ENCODE measurements at regions not wholly inside any gene's neighbourhood (a gene's known extent, or its start where the extent isn't known, plus 50 kb on each side); places are given as distances from the start of the nearest gene placed in this dataset.

- DNase-seq (ENCODE audit: low spot score) = no peak
- Histone ChIP-seq H3K27me3 (ENCODE audit: control insufficient read depth in 4 of 4, insufficient read depth in 4 of 4, low read length in 3 of 4) (no peaks in the 10 kb centered on the region), H3K9ac (ENCODE audit: low read depth in 1 of 2, low read length in 2 of 2) (no peak overlapping the region), H3K4me1 (ENCODE audit: control insufficient read depth in 4 of 4, insufficient read depth in 4 of 4, low read length in 3 of 4) (no peaks in the 10 kb centered on the region), H3K9me3 (ENCODE audit: control insufficient read depth in 4 of 4, low read length in 3 of 4) (no peaks in the 10 kb centered on the region), H3K27ac (ENCODE audit: low read depth in 1 of 2, low read length in 2 of 2) (no peak overlapping the region), H3K36me3 (ENCODE audit: control insufficient read depth in 4 of 4, insufficient read depth in 3 of 4, low read depth in 1 of 4, low read length in 3 of 4) (no peaks in the 10 kb centered on the region), H3K4me3 (ENCODE audit: low read depth in 1 of 3, low read length in 3 of 3) (no peak overlapping the region)
- no peak for TF ChIP-seq REST (IDR thresholded peaks at IDR 0.05)
- no peak for TF ChIP-seq NR2F2 (IDR thresholded peaks at IDR 0.05)
- TF ChIP-seq HNF4A (conservative IDR thresholded peaks at IDR 0.05) = no peak
- TF ChIP-seq, protein P1, sequence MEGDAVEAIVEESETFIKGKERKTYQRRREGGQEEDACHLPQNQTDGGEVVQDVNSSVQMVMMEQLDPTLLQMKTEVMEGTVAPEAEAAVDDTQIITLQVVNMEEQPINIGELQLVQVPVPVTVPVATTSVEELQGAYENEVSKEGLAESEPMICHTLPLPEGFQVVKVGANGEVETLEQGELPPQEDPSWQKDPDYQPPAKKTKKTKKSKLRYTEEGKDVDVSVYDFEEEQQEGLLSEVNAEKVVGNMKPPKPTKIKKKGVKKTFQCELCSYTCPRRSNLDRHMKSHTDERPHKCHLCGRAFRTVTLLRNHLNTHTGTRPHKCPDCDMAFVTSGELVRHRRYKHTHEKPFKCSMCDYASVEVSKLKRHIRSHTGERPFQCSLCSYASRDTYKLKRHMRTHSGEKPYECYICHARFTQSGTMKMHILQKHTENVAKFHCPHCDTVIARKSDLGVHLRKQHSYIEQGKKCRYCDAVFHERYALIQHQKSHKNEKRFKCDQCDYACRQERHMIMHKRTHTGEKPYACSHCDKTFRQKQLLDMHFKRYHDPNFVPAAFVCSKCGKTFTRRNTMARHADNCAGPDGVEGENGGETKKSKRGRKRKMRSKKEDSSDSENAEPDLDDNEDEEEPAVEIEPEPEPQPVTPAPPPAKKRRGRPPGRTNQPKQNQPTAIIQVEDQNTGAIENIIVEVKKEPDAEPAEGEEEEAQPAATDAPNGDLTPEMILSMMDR (IDR thresholded peaks at IDR 0.05; ENCODE audit: low read depth, low read length, missing input control) = no peak
- WGBS = 62% methylated on average over 9 of the region's 9 CpGs
Observed at GRCh38 chr5:163963881-163964280, 458.5 kb downstream of the MAT2B start.

DNA sequence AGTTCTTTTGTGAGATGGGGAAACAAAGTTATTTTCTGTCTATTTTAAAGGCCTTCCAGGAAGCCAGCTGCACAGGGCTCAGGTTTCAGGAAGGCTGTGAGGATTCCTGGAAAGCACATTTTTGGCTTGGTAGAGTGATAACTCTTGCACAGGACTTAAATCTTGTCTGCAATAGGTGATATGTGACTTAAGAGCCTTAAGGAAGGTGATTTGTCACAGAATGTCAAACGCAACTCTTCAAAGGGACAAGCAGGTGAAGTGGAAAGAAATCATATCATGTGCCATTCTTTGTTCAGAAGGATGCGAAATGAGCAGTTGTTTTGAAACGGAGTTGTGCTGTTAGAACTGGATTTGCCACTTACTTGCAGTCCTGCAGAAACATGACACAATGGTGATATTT lies 459.3 kb downstream of the MAT2B start:
- Histone ChIP-seq H3K36me3 (ENCODE audit: control insufficient read depth in 4 of 4, insufficient read depth in 3 of 4, low read depth in 1 of 4, low read length in 3 of 4) (no peaks in the 10 kb centered on the region), H3K4me1 (ENCODE audit: control insufficient read depth in 4 of 4, insufficient read depth in 4 of 4, low read length in 3 of 4) (no peaks in the 10 kb centered on the region), H3K9ac (ENCODE audit: low read depth in 1 of 2, low read length in 2 of 2) (no peak overlapping the region), H3K9me3 (ENCODE audit: control insufficient read depth in 4 of 4, low read length in 3 of 4) (no peaks in the 10 kb centered on the region), H3K27me3 (ENCODE audit: control insufficient read depth in 4 of 4, insufficient read depth in 4 of 4, low read length in 3 of 4) (no peaks in the 10 kb centered on the region), H3K4me3 (ENCODE audit: low read depth in 1 of 3, low read length in 3 of 3) (no peak overlapping the region), H3K27ac (ENCODE audit: low read depth in 1 of 2, low read length in 2 of 2) (no peak overlapping the region)
- TF ChIP-seq ZBTB33 (IDR thresholded peaks at IDR 0.05) (no peak), RAD21 (IDR thresholded peaks at IDR 0.05) (no peak), FOXA2 (IDR thresholded peaks at IDR 0.05) (no peak), RXRA (IDR thresholded peaks at IDR 0.05) (no peak)
- WGBS = 91% methylated on average over 3 of the region's 3 CpGs
- DNase-seq (ENCODE audit: low spot score) = no peak

DNA sequence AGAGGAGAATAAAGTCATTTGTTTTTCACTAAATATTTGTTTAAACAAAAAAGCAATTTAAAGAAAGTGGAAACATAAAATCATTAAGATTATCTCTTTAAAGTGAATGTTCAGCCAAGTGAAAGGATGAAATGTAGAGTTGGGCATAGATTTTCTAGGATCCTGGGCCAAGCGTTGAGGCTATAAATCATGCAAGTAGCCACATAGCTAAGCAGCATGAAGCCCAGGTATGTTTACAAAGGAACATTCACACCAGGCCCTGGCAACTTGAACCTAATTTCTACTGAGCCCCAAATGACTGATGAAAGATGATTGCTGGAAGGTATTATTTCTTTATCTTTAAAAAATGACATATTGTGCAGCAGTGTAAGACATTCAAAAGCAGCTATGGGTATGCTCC lies 461.8 kb downstream of the MAT2B start:
- H3K4me1 ChIP-seq (ENCODE audit: control insufficient read depth in 4 of 4, insufficient read depth in 4 of 4, low read length in 3 of 4) = no peaks in the 10 kb centered on the region
- 93% methylated on average over 1 of the region's 1 CpG for WGBS
- H3K4me3 ChIP-seq (ENCODE audit: low read depth in 1 of 3, low read length in 3 of 3) = no peak overlapping the region
- no peaks in the 10 kb centered on the region for H3K36me3 ChIP-seq (ENCODE audit: control insufficient read depth in 4 of 4, insufficient read depth in 3 of 4, low read depth in 1 of 4, low read length in 3 of 4)
- no peaks in the 10 kb centered on the region for H3K27me3 ChIP-seq (ENCODE audit: control insufficient read depth in 4 of 4, insufficient read depth in 4 of 4, low read length in 3 of 4)
- no peak for DNase-seq (ENCODE audit: low spot score)
- TF ChIP-seq NR2F2 (IDR thresholded peaks at IDR 0.05) = no peak
- no peak for TF ChIP-seq FOXA1 (IDR thresholded peaks at IDR 0.05)
- TF ChIP-seq RAD21 (IDR thresholded peaks at IDR 0.05) = no peak
- TF ChIP-seq RXRA (IDR thresholded peaks at IDR 0.05) = no peak
- TF ChIP-seq EGR1 (IDR thresholded peaks at IDR 0.05; ENCODE audit: low read depth in 2 of 2) = no peak
- TF ChIP-seq TAF1 (conservative IDR thresholded peaks at IDR 0.05) = no peak
- no peak for TF ChIP-seq HNF4A (conservative IDR thresholded peaks at IDR 0.05)
- no peak for TF ChIP-seq REST (IDR thresholded peaks at IDR 0.05)
- TF ChIP-seq JUND (IDR thresholded peaks at IDR 0.05) = no peak
- TF ChIP-seq GABPA (IDR thresholded peaks at IDR 0.05 in 1 of 2, conservative IDR thresholded peaks at IDR 0.05 in 1 of 2) = no peak
- no peak overlapping the region for H3K27ac ChIP-seq (ENCODE audit: low read depth in 1 of 2, low read length in 2 of 2)
- H3K9ac ChIP-seq (ENCODE audit: low read depth in 1 of 2, low read length in 2 of 2) = no peak overlapping the region
- H3K9me3 ChIP-seq (ENCODE audit: control insufficient read depth in 4 of 4, low read length in 3 of 4) = no peaks in the 10 kb centered on the region

All from liver (tissue), 8 donors.